B cell (primary cell): ENCODE measurements at regions not wholly inside any gene's neighbourhood (a gene's known extent, or its start where the extent isn't known, plus 50 kb on each side); places are given as distances from the start of the nearest gene placed in this dataset.

Experiments used
- EZH2 ChIP-seq: IDR thresholded peaks from 2 replicates; pipeline ENCODE4 v1.6.1; 2012; ENCODE audit warnings: borderline replicate concordance, low read depth, mild to moderate bottlenecking, moderate library complexity, low read length; ENCODE audit not compliant: insufficient read depth, poor library complexity, severe bottlenecking
- TF ChIP-seq, protein P1 (sequence below): fragments of 200-600 bp; IDR thresholded peaks from one replicate; pipeline ENCODE4 v1.8.0; 2022; ENCODE audit warnings: antibody characterized with exemption, mild to moderate bottlenecking

DNA sequence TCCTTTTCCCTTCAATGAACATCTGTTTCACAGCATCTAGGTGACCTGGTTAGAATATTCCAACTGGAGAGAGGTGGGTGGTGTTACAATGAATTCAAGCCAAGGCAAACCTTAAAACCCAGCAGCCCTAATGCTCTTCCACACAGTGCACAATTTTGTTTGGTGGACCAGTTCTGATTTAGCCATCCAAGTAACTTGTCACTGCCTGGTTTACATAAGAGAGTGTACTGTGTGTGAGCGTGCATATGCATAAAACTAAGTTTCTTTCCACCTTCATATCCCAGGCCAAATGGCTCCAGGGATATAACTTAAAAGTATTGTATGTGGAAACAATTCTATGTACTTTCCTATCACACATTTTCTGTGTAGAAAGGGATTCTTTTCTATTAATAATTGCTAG lies 200.4 kb upstream of the FAR2 start:
- TF ChIP-seq, protein P1, sequence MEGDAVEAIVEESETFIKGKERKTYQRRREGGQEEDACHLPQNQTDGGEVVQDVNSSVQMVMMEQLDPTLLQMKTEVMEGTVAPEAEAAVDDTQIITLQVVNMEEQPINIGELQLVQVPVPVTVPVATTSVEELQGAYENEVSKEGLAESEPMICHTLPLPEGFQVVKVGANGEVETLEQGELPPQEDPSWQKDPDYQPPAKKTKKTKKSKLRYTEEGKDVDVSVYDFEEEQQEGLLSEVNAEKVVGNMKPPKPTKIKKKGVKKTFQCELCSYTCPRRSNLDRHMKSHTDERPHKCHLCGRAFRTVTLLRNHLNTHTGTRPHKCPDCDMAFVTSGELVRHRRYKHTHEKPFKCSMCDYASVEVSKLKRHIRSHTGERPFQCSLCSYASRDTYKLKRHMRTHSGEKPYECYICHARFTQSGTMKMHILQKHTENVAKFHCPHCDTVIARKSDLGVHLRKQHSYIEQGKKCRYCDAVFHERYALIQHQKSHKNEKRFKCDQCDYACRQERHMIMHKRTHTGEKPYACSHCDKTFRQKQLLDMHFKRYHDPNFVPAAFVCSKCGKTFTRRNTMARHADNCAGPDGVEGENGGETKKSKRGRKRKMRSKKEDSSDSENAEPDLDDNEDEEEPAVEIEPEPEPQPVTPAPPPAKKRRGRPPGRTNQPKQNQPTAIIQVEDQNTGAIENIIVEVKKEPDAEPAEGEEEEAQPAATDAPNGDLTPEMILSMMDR = no peak
- no peak for TF ChIP-seq EZH2
